Upper lobe of right lung (tissue), 1 donor: ENCODE measurements at regions not wholly inside any gene's neighbourhood (a gene's known extent, or its start where the extent isn't known, plus 50 kb on each side); places are given as distances from the start of the nearest gene placed in this dataset.

ENCODE experiments used
- ATAC-seq: fragments of 200-7000 bp; cut with Tn5 transposase; one replicate; pipeline ENCODE4 v1.9.1; 2020; ENCODE audit warnings: mild to moderate bottlenecking, moderate library complexity
- DNase-seq: peaks from one replicate; pipeline ENCODE4 v3.0.0-alpha.2; 2020
- H3K27ac ChIP-seq: fragments of 200-600 bp; one replicate; pipeline ENCODE4 v1.8.0; 2022
- H3K27me3 ChIP-seq: fragments of 200-600 bp; one replicate; pipeline ENCODE4 v1.8.0; 2022; ENCODE audit warnings: mild to moderate bottlenecking
- H3K36me3 ChIP-seq: fragments of 200-600 bp; one replicate; pipeline ENCODE4 v1.8.0; 2022
- H3K4me1 ChIP-seq: fragments of 200-600 bp; one replicate; pipeline ENCODE4 v1.8.0; 2022
- H3K4me3 ChIP-seq: fragments of 200-600 bp; one replicate; pipeline ENCODE4 v1.8.0; 2022; ENCODE audit warnings: mild to moderate bottlenecking
- H3K9me3 ChIP-seq: fragments of 200-600 bp; one replicate; pipeline ENCODE4 v1.8.0; 2022
- CTCF ChIP-seq: fragments of 200-600 bp; IDR thresholded peaks from one replicate; pipeline ENCODE4 v1.8.0; 2022; ENCODE audit warnings: antibody characterized with exemption
- intact Hi-C: fragments of 100-400 bp; cut with DNase I; formaldehyde crosslinking; loops from one replicate; pipeline ENCODE4 v1.11.0; 2022
- donor health status: DM: no; HTN: yes; CAD: no; lungs with severe emphysema.

- no peak overlapping the region for H3K4me3 ChIP-seq
- no peaks in the 10 kb centered on the region for H3K36me3 ChIP-seq
- ATAC-seq (no peak), DNase-seq (no peak)
- peaks cover 7% of the 10 kb centered on the region for H3K27me3 ChIP-seq
- no peak overlapping the region for H3K27ac ChIP-seq
- no peaks in the 10 kb centered on the region for H3K9me3 ChIP-seq
- H3K4me1 ChIP-seq: no peaks in the 10 kb centered on the region
- intact Hi-C loops: no loop called here
- TF ChIP-seq CTCF: no peak
These were observed 181.6 kb upstream of the NFE2L3 start for GRCh38 chr7:25970356-25970755.

DNA sequence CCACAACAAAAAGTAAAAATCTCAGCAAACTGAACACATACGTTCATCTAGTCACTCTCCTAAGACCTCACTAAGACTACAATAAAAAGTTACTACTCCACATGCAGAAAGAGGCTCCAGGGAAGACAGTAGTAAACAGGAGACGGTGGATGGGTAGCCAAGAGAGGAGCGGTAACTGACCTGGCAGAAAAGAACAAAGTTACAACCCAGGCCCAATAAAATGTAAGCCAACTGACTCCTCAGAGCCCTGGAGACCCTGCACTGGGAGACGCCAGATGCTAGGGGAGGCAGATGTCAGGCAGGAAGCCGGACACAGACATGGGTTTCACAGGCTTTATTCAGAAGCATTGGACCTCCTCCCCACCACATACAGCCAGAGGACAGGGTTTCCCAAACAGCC is 181.1 kb upstream of the NFE2L3 start:
- DNase-seq (no peak), ATAC-seq (no peak)
- TF ChIP-seq CTCF: no peak
- Histone ChIP-seq H3K27me3 (peaks cover 5% of the 10 kb centered on the region), H3K36me3 (no peaks in the 10 kb centered on the region), H3K27ac (no peak overlapping the region), H3K4me3 (no peak overlapping the region), H3K4me1 (no peaks in the 10 kb centered on the region), H3K9me3 (no peaks in the 10 kb centered on the region)
- intact Hi-C loops: no loop called here

DNA sequence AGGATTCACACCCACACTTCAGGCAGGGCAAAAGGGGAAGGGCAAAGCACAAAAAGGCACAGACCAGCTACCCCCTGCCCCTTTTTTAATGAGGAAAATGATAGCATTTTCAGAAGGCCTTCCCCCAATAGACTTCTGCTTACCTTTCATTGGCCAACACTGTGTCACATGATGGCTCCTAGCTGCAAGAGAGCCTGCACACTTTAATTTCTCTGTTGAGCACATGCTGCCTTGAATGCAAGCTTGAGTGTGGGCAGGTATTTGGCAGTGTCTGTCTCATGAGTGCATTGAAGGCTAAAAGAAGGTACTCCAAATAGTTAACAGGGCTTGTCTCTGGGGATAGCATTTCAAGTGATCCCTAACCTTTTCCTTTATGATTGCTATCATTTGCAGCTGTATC is 175.4 kb upstream of the NFE2L3 start:
- ATAC-seq (no peak), DNase-seq (no peak)
- Histone ChIP-seq H3K9me3 (no peaks in the 10 kb centered on the region), H3K27me3 (no peaks in the 10 kb centered on the region), H3K4me1 (no peaks in the 10 kb centered on the region), H3K4me3 (no peak overlapping the region), H3K36me3 (no peaks in the 10 kb centered on the region), H3K27ac (no peak overlapping the region)
- no peak for TF ChIP-seq CTCF
- intact Hi-C loops: no loop called here

- DNase-seq (no peak), ATAC-seq (no peak)
- no peaks in the 10 kb centered on the region for H3K4me1 ChIP-seq
- H3K27me3 ChIP-seq: no peaks in the 10 kb centered on the region
- intact Hi-C loops: no loop called here
- H3K36me3 ChIP-seq: no peaks in the 10 kb centered on the region
- TF ChIP-seq CTCF: no peak
- no peaks in the 10 kb centered on the region for H3K9me3 ChIP-seq
- H3K4me3 ChIP-seq: no peak overlapping the region
- H3K27ac ChIP-seq: no peak overlapping the region
These were observed 173.5 kb upstream of the NFE2L3 start for GRCh38 chr7:25978466-25978865.

DNA sequence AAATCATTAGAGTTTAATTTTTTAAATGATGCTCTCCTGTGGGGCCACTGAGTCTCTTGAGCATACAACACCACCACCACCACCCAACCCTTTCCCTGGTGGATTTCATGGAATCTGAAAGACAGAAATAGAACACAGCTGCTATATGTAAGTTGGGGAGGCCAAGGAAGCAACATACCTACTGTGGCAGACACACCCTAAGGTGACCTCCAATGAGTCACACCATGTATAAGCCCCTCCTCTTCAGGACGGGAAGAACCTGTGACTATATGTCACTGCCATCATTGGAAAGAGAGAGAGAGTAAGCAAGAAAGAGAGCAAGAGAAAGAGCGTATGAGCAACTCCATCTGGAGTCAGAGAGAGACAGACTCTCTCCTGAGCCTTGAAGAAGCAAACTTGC is 172.4 kb upstream of the NFE2L3 start:
- ATAC-seq: no peak
- TF ChIP-seq CTCF: no peak
- H3K4me3 ChIP-seq: no peak overlapping the region

DNA sequence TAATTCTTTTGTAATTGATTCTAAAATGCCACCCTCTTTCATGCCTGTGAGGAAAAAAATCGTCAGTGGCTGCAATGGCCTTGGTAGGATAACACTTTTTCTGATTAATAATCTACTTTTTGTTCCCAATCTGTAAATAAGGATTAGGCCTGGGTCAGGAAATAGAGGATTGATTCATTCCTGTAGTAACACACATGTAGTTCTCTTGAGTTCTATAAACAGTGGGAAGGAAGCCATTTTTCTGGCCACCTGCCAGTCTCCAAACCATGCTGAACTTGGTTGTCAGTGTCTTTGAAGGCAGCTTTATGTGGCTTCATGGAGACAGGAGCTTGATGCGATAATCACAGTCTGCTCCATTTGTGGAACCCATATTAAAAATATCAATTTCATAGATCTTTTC is 169.3 kb upstream of the NFE2L3 start:
- DNase-seq (no peak), ATAC-seq (no peak)
- no peaks in the 10 kb centered on the region for H3K9me3 ChIP-seq
- H3K27ac ChIP-seq: no peak overlapping the region
- no peaks in the 10 kb centered on the region for H3K27me3 ChIP-seq
- H3K4me3 ChIP-seq: no peak overlapping the region
- no peak for TF ChIP-seq CTCF
- intact Hi-C loops: no loop called here
- no peaks in the 10 kb centered on the region for H3K4me1 ChIP-seq
- H3K36me3 ChIP-seq: no peaks in the 10 kb centered on the region

More for the DNA sequence above, 172.4 kb upstream of the NFE2L3 start:
- Histone ChIP-seq H3K27ac (no peak overlapping the region), H3K4me1 (no peaks in the 10 kb centered on the region), H3K9me3 (no peaks in the 10 kb centered on the region), H3K36me3 (no peaks in the 10 kb centered on the region), H3K27me3 (no peaks in the 10 kb centered on the region)
- DNase-seq: no peak
- intact Hi-C loops: no loop called here
